Spleen (tissue), 7 donors: ENCODE measurements at regions not wholly inside any gene's neighbourhood (a gene's known extent, or its start where the extent isn't known, plus 50 kb on each side); places are given as distances from the start of the nearest gene placed in this dataset.

Experiments used
- POLR2A ChIP-seq, 3 donors: fragments of 450-650 bp; IDR thresholded peaks; one replicate each; pipeline ENCODE4 v1.5.1; 2017; ENCODE audit warnings: antibody characterized with exemption in 3 of 3, mild to moderate bottlenecking in 1 of 3
- POLR2AphosphoS5 ChIP-seq, 3 donors: sonication (generic); formaldehyde crosslinking; IDR thresholded peaks; one replicate each; pipeline ENCODE4 v1.5.1; 2017; ENCODE audit warnings: antibody characterized with exemption in 3 of 3
- TF ChIP-seq, protein P1 (sequence below), 11 experiments: fragments of 200-600 bp in 7 of 11; fragments of 450-650 bp in 4 of 11; sonication (generic) in 4 of 11; IDR thresholded peaks in 8 of 11; conservative IDR thresholded peaks in 3 of 11; 1 replicate in 7 of 11; 2 replicates in 4 of 11; pipeline versions ENCODE4 v1.4.0 to v1.8.0; 2016 to 2021; ENCODE audit warnings: antibody characterized with exemption in 11 of 11, inconsistent platforms in 4 of 11, mild to moderate bottlenecking in 1 of 11
- donor health status: DM: no; HTN: no; CAD: no; lungs with moderate emphysema.
- donor health status: DM: no; HTN: no; CAD: no.
- donor health status: DM: no; HTN: no; CAD: no.

DNA sequence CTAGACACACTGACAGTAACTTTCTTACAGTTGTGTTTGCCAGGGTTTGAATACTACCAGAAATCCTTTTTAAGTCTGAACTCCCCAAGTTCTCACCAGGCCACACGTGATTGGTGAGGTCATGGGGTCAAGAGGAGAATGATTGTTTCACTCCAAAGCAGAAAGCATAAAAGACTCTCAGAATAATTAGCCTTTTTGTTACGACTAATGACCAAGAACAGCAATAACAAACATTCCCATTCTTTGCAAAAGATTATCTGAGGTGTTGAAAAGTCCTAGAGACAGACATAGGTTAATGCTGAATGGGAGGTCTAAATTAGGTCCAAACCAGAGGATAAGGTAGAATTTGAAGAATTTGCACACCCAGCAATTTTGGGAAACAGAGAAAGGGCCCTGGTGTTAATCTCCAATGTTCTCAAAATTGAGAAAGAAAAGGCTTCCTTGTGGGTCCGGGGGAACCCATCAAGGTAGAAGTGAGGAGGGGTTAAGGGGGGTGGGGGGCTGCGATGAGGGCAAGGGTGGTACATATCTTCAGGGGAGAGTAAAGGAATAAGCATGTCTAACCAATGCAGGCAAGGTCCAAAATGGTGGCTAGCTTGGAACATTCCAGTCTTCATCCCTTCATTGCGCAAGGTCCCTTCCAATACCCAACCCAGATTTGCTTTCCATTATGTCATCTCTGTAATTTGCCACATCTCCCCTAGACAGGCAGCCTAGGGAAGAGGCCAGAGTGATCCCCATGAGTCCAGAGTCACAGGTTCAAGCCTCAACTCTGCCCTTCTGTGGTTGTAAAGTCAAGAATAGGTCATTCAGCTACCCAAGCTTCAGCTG, 74.6 kb upstream of the NFIA start:
- TF ChIP-seq, protein P1, sequence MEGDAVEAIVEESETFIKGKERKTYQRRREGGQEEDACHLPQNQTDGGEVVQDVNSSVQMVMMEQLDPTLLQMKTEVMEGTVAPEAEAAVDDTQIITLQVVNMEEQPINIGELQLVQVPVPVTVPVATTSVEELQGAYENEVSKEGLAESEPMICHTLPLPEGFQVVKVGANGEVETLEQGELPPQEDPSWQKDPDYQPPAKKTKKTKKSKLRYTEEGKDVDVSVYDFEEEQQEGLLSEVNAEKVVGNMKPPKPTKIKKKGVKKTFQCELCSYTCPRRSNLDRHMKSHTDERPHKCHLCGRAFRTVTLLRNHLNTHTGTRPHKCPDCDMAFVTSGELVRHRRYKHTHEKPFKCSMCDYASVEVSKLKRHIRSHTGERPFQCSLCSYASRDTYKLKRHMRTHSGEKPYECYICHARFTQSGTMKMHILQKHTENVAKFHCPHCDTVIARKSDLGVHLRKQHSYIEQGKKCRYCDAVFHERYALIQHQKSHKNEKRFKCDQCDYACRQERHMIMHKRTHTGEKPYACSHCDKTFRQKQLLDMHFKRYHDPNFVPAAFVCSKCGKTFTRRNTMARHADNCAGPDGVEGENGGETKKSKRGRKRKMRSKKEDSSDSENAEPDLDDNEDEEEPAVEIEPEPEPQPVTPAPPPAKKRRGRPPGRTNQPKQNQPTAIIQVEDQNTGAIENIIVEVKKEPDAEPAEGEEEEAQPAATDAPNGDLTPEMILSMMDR (IDR thresholded peaks at IDR 0.05 in 8 of 11, conservative IDR thresholded peaks at IDR 0.05 in 3 of 11), result no peak
- TF ChIP-seq POLR2A (IDR thresholded peaks at IDR 0.05), result no peak
- TF ChIP-seq POLR2AphosphoS5 (IDR thresholded peaks at IDR 0.05), result no peak
